LoVo (cell line): ENCODE measurements at regions not wholly inside any gene's neighbourhood (a gene's known extent, or its start where the extent isn't known, plus 50 kb on each side); places are given as distances from the start of the nearest gene placed in this dataset.
"Not testable (repeated sequence)": the region's sequence is repeated elsewhere in the genome, so short reads cannot be mapped to it uniquely, and the experiment has no call there.

ENCODE experiments used
- DNase-seq: peaks from one replicate; pipeline ENCODE4 v3.0.0-alpha.2; 2016; ENCODE audit warnings: low spot score

DNA sequence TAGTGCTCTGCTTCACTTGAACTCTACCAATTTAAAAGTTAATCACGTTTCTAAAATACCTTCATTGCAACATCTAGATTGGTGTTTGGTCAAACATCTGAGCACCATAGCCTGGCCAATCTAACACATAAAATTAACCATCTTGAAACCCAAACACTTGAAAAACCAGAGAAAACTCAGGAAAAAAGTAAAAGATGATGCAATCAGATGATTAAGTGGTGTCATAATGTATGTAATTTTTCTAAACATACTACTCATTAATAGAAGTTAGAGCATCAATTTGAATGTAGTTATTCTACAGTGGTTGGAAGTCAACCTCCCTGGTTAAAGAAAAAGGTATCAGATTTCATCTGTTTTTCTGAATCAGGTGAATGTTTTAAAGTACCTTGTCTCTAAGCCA, 228.6 kb upstream of the ID4 start:
- DNase-seq: no peak

DNA sequence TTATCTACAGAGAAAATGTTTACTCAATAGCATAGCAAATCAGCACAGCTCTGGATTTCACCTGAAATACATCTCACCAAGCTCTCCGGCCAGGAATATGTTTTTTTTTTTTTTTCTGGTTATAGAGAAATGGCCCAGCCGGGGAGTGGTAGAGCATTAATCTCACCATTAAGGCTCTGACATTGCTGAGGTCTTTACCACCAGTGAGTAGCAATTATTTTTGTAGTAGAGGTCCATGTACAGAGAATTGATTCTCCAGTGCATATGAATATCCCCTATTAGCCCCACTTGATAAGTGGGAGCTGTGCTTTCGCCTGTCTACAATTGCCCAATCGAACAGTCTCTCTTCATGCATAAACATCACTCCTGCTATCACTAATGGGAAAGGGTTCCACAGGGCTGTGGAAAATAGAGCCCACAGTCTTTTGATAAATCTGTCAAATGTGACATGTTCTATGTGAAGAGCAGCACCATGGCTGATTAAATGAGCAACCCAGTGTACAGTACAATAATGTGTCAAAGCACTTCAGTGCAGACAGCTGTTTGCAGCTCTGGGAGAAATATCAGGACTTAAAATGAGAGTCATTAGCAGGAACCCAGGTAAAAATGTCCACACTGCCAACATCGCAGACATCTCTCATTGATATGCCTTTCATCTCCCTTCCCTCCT, 227.1 kb upstream of the ID4 start:
- DNase-seq: no peak

- not testable (repeated sequence) for DNase-seq
Observed at GRCh38 chr6:19612672-19613466, 224.3 kb upstream of the ID4 start.

DNA sequence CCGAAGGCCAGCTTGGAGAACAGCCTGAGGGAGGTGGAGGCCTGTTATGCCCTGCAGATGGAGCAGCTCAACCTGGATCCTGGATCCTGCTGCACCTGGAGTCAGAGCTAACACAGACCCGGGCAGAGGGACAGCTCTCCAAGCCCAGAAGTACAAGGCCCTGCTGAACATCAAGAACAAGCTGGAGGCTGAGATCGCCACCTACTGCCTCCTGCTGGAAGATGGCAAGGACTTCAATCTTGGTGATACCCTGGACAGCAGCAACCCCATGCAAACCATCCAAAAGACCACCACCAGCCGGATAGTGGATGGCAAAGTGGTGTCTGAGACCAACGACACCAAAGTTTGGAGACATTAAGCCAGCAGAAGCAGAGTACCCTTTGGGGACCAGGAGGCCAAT, 223.5 kb upstream of the ID4 start:
- DNase-seq: no peak

DNA sequence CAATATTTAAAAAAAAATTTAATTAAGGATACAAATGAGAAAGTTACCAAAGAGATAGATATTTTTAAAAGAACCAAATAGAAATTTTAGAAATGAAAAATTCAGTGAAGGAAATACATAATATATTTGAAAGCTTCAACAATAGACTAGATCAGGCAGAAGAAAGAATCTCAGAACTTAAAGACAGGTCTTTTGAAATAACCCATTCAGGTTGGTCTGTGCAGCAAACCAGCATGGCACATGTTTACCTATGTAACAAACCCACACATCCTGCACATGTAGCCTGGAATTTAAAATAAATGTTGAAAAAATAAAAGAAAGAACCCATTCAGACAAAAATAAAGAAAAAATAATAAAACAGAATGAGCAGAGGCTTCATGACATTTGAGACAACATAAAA, 221.1 kb upstream of the ID4 start:
- no peak for DNase-seq

- DNase-seq: no peak
Observed at GRCh38 chr6:19632230-19632629, 204.9 kb upstream of the ID4 start.

DNA sequence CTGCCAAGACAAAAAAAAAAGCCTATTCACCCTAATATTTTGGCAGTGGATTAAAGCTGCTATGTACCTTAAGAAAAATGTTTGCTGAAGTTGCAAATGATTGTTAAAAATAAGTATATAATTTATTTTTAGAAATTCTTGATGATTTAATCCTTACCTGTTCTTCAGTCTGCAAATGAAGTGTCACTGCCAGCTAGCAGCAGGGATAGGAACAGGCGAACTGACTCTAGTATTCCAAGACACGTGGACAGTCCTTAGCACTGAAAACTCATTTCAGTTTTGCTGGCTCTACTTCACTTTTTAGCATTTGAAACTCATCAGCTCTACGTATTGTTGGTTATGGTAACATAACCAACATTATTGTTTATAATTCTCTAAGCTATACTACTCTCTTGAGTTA, 204.4 kb upstream of the ID4 start:
- no peak for DNase-seq

DNA sequence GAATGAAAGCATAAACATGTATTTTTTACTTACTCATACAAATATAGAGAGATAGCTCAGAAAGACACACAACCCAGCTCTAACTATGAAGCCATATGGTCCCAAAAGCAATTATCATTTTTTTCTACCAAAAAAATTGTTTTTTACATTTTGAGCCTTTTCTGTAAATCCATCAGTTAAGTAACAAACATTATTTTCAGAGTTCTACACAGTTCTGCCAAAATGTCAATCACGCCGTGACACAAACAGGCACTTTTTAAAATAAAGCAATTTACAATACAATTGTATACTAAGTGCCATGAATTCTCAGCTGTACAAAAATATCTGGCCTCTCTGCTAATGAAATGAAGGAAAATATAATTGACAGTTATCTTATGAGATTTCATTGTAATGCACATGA, 201.4 kb upstream of the ID4 start:
- no peak for DNase-seq

- DNase-seq: no peak
Observed at GRCh38 chr6:19637010-19637409, 200.2 kb upstream of the ID4 start.

- DNase-seq: no peak
Observed at GRCh38 chr6:19638931-19639330, 198.2 kb upstream of the ID4 start.

GRCh38 chr6:19643287-19643686, 193.9 kb upstream of the ID4 start:
- DNase-seq: no peak

DNA sequence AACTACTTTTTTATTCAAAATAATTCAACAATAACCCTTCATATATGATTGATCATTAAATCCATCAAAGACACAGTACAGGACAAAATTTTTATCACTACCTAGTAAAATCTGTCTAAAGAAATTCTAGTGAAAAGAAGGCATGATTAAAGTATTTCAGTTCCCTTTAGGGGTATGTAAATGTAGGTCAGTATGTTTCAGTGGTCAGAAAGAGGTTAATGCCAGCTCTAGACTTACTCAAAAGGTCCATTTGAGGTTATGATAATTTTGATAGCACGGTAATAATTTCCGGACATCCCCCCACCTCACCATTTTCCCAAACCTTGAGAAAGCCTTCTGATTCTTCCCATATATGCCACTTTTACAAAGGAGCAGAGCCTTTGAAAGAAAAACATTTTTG, 193.5 kb upstream of the ID4 start:
- DNase-seq: no peak

DNA sequence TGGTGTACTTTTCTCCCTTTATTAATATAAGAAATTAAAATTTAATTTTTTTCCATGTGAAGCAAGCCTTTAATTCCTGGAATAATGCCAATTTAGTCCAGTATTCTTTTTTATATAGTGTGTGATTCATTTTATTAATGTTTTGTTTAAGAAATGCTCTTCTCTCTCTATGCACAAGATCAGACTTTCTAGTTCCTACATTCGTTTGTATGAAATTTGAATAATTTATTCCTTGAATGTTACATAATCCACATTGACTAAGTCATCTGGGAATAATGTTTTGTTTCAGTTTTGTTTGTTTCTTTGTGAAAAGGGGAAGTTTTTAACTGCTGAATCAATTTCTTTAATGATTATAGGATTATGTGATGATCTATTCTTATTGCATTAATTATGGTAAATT, 181.4 kb upstream of the ID4 start:
- no peak for DNase-seq

DNA sequence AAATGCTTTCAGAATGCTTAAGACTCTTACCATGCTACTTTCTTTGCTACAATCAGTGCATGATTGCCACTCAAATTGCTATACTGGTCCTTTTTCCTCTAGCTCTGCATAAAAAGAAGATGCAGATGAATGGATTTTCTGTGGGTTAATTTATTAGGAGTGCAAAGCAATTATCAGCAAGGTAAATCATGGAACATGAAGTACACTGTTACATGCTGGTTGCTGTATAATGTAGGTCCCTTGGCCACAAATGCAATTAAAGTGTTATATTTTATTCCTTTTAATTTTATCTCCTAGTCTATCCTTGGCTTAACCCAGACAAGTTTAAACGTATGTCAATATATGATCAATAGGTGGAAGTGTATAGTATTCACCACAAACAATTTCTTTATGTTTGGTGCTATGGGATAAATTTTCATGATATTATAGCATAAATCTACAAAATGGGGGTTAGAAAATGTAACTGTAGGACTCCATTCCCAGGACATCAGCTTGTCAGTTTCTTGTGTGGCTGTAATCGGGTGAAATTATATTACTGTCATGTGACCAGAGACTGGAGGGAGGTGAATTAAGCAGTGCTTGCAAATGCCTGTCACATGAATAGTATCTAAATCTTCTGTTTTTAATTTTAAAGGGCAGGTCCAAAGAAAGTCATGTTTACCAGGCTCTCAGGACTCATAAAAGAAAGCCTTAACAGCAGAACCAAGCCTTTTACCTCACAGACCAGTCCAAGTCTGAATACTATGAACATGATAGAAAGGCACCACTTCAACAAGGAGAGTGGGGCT, 176.9 kb upstream of the ID4 start:
- no peak for DNase-seq

- DNase-seq: no peak
Observed at GRCh38 chr6:19662911-19663310, 174.3 kb upstream of the ID4 start.

DNA sequence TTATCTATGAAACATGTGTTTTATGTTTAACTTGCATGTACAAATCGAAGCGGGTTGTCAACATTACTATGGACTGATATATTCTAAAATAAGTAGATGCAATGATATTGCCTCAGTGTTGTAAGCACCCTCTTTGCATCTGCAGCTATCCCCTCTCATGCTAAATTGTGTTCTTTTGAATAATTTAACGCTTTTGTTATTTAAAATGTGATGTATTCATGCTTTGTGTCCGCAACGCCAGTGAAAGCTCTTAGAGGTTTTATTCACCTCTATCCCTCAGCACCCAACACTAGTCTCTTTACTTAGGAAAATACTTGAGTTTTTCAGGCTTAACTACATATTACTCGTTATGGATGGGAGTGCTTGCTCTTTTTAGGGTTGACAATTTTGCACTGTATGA, 173.7 kb upstream of the ID4 start:
- DNase-seq: no peak

DNA sequence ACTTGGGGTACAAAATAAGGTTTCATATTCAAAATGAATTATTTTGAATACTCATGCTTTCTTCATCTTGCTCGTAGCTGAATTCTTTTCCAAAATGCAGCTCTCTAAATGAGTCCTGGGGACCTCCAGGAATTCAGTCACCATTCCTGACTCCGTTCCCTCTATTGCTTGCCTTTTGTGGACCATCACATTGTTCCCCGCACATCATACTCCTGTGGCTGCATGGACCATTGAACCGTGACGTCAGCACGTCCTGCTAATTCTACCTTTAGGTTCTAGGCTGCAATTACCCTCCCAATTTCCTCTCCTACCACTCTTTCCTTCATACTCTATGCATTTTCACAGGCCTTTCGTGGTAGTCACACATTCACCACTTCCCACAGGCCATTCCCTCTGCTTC, 173.1 kb upstream of the ID4 start:
- DNase-seq: no peak

- DNase-seq: no peak
Observed at GRCh38 chr6:19664878-19665612, 172.1 kb upstream of the ID4 start.

GRCh38 chr6:19665613-19665909, 171.6 kb upstream of the ID4 start:
- DNase-seq: no peak

DNA sequence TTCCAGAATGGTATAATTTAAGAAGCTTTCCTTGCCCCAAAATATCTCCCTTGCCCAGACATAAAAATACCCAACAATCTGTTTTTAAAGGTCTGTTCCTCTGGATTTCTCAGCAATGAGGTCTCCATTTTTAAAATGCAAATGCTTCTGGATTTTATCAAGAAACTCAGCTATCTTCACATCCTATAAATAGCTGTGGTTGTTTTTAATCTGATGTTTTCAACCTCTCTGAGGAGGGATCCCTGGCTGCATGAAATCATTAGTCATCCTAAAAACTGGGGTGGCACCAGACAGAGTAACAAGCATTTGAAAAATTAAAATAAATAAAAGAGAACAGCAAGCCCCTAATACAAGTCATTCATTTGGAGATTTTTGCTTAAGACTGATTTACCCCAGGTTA, 168.5 kb upstream of the ID4 start:
- no peak for DNase-seq

DNA sequence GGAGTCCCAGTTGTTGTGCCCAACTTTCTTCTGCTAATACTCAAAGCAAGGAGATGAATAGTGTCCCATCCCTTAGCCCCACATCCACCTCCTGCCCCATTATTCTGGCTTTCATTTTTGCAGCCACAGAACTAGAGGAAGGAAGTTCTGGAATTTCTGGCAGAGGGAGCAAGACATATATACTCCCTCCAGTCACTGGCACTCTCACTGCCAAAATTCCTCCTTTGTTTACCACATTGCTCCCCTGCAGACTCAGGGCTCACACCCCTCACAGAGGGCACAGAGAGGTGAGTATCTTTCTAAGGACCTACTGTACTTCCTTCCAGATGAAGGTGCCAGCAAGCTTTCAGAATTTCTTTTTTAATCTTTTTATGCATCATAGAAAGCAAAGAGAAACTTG, 168.0 kb upstream of the ID4 start:
- no peak for DNase-seq

GRCh38 chr6:19682859-19683258, 154.3 kb upstream of the ID4 start:
- no peak for DNase-seq
